ENCODE measurements at regions not wholly inside any gene's neighbourhood (a gene's known extent, or its start where the extent isn't known, plus 50 kb on each side); places are given as distances from the start of the nearest gene placed in this dataset.

GRCh38 chr17:77436481-77436880 is 295.7 kb downstream of the SEC14L1 start:
- TF ChIP-seq CTCF (IDR thresholded peaks at IDR 0.05) = no peak
- TF ChIP-seq POLR2AphosphoS5 (IDR thresholded peaks at IDR 0.05; ENCODE audit: insufficient read depth in 1 of 2, low read depth in 1 of 2) = no peak

Measured in vagina (tissue), 2 donors.